ENCODE measurements at regions not wholly inside any gene's neighbourhood (a gene's known extent, or its start where the extent isn't known, plus 50 kb on each side); places are given as distances from the start of the nearest gene placed in this dataset.
"Not testable (repeated sequence)": the region's sequence is repeated elsewhere in the genome, so short reads cannot be mapped to it uniquely, and the experiment has no call there.

GRCh38 chr2:234161932-234162331 lies 111.4 kb downstream of the SPP2 start:
- DNase-seq (ENCODE audit: low read depth in 3 of 3) = no peak

DNA sequence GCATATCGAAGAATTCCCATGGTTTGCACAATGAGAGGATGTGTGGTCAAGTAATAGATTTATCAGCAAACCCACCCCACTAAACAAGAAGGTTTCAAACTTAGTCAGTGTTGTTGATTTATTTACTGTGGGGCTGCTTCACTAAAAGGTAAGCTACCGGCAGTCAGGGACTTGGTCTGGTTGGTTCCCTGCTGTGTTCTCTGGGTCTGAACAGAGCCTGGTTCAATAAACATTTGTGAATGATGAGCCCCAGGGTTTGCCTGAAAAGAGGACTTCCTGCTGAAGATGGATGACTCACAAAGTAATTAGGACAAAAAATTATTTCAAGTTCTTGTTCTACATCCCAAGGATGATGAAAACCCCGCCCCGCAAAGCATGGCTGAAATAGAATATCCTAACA lies 108.3 kb downstream of the SPP2 start:
- DNase-seq (ENCODE audit: low read depth in 3 of 3) = no peak

GRCh38 chr2:234157817-234158588 lies 107.5 kb downstream of the SPP2 start:
- DNase-seq (ENCODE audit: low read depth in 3 of 3) = no peak

- DNase-seq (ENCODE audit: low read depth in 3 of 3) = no peak
Measured at GRCh38 chr2:234156326-234156725, 105.8 kb downstream of the SPP2 start.

- DNase-seq (ENCODE audit: low read depth in 3 of 3) = not testable (repeated sequence)
Measured at GRCh38 chr2:234152835-234153234, 102.3 kb downstream of the SPP2 start.

GRCh38 chr2:234147335-234147861 lies 96.9 kb downstream of the SPP2 start:
- no peak for DNase-seq (ENCODE audit: low read depth in 3 of 3)

- DNase-seq (ENCODE audit: low read depth in 3 of 3) = no peak
Measured at GRCh38 chr2:234146087-234146826, 95.8 kb downstream of the SPP2 start.

DNA sequence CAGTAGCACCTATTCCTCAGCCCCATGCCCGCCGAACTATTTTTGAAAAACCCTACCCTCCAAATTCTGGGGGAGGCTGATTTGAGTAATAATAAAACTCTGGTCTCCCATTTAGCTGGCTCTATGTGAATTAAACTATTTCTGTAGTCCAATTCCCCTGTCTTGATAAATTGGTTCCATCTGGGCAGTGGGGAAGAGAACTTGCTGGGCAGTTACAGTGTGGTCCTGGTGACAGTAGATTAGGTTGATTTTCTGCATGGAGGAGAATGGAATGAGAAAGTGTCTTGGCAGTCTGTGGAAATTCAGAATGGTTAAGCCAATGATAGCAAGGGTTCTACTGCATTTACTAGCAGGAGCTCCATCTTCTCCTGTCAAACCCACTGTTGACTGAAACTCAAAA lies 95.0 kb downstream of the SPP2 start:
- DNase-seq (ENCODE audit: low read depth in 3 of 3) = no peak

DNA sequence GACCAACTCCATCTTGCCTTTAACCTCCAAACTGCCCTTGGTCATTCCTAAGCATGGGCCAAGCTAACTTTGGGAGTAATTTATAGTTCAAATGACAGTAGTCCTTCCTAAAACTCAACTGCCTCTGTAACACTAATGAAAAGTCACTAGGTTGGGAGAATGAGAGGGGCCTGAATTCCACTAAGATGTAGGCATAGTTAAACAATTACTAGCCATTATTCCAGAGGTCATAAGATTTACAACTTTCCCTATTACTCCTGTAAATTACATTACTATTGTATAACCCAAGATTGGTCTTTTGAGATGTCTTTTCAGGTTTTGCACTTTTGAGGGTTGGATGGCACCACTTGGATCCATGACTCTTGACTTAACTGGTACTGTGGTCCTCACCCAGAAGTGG lies 94.6 kb downstream of the SPP2 start:
- no peak for DNase-seq (ENCODE audit: low read depth in 3 of 3)

GRCh38 chr2:234143896-234144295 lies 93.4 kb downstream of the SPP2 start:
- DNase-seq (ENCODE audit: low read depth in 3 of 3) = no peak

GRCh38 chr2:234142530-234142929 lies 92.0 kb downstream of the SPP2 start:
- no peak for DNase-seq (ENCODE audit: low read depth in 3 of 3)

DNA sequence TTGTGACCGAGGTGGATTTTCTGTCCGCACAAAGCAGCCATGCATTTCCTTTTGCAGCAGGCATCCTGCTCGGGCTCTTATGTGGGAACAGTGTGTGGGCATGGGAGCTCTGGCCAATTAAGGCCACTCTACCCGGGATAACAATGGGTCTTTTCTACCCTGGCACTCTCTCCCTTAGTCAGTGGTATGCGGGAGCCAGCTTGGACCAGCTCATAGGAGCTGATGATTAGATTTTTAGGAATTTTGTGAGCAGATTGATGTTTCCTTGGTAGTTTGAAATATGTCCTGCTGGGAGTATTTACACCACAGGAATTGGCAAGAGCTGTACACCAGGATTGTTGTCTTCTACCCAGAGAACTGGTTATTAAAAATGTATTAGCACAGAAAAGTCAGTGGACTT lies 89.3 kb downstream of the SPP2 start:
- no peak for DNase-seq (ENCODE audit: low read depth in 3 of 3)

- DNase-seq (ENCODE audit: low read depth in 3 of 3) = no peak
Measured at GRCh38 chr2:234138836-234139235, 88.3 kb downstream of the SPP2 start.

- DNase-seq (ENCODE audit: low read depth in 3 of 3) = no peak
Measured at GRCh38 chr2:234137400-234138014, 87.0 kb downstream of the SPP2 start.

DNA sequence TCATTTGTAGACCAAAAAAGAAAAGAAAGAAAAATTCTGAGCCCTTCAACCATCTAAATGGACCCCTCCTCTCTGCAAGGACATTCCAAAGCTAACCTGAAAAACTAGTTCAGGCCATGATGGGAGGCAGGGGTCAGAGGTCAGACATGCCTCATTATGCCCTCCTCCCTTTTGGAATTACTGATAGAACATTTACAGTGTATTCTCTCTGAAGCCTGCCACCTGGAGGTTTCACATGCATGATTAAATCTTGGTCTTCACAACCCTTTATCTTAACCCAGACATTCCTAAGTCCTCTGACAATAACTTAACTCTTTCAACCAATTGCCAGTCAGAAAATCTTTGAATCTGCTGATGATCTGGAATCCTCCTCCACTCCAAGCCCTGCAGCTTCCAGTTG lies 86.0 kb downstream of the SPP2 start:
- DNase-seq (ENCODE audit: low read depth in 3 of 3) = no peak

GRCh38 chr2:234135750-234136221 lies 85.3 kb downstream of the SPP2 start:
- peak; percentile 20 to 34 (median 25) for DNase-seq (ENCODE audit: low read depth in 3 of 3)

DNA sequence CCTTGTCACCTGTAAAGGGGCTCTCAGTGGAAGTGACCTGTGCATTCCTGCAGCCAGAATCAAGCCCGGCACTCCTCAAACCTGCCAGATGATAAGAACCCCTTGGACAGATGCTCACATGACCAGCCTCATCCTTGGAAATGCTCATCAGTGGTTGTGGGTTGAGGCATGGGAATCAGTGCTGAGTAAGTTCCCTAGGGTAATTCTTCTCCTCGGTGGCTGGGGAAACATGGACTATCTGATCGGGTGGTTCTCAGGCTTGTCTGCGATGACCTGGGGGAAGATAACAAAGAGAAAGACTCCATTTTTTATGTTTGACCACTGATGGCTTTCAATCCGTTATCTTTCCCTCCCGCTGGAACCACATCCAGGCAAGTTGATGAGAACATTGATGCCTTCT lies 84.0 kb downstream of the SPP2 start:
- DNase-seq (ENCODE audit: low read depth in 3 of 3) = no peak

GRCh38 chr2:234133004-234133403 lies 82.5 kb downstream of the SPP2 start:
- DNase-seq (ENCODE audit: low read depth in 3 of 3) = no peak

DNA sequence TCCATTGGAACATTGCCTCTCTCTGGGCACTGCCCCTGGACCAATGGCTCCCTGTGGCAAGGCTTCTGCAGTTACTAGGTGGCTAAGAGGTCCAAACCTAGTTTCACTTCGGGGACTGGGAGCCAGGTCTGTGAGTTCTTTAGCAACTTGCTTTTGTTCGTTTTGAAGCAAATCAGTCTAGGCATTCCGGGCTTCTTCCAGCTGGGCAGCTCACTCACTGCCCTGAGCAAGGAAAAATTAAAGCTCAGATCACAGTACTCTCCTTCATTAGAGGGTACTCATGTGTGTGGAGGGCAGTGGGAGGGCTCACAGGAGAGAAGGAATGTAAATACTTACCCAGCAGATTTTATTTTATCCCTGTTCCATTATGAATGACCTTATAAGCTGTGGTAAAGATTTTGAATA lies 80.3 kb downstream of the SPP2 start:
- no peak for DNase-seq (ENCODE audit: low read depth in 3 of 3)

GRCh38 chr2:234128606-234129005 lies 78.1 kb downstream of the SPP2 start:
- no peak for DNase-seq (ENCODE audit: low read depth in 3 of 3)
